CD14-positive monocyte (primary cell): ENCODE measurements at regions not wholly inside any gene's neighbourhood (a gene's known extent, or its start where the extent isn't known, plus 50 kb on each side); places are given as distances from the start of the nearest gene placed in this dataset.

Experiments
- DNase-seq, 3 donors: peaks; one replicate each; pipeline ENCODE4 v3.0.0-alpha.2; 2011 to 2022
- H2AFZ ChIP-seq: 2 replicates; pipeline ENCODE4 v1.6.0; 2012; ENCODE audit warnings: mild to moderate bottlenecking, low read depth, low read length, inconsistent platforms; ENCODE audit not compliant: insufficient read depth, poor library complexity, severe bottlenecking
- H3K27ac ChIP-seq, 2 donors: 1 replicate in 1 of 2; 2 replicates in 1 of 2; pipeline ENCODE4 v1.5.1; 2012 to 2013; ENCODE audit warnings: low read length in 2 of 2, control low read depth in 1 of 2, inconsistent platforms in 1 of 2, low read depth in 1 of 2, mild to moderate bottlenecking in 1 of 2
- H3K27me3 ChIP-seq, 2 donors: one replicate each; pipeline versions ENCODE4 v1.6.0 to v1.6.1; 2011 to 2013; ENCODE audit warnings: low read length in 2 of 2; ENCODE audit not compliant: control insufficient read depth in 2 of 2, insufficient read depth in 2 of 2
- H3K36me3 ChIP-seq, 2 donors: replicated peaks in 1 of 2; 1 replicate in 1 of 2; 2 replicates in 1 of 2; pipeline versions ENCODE4 v1.5.1 to v1.6.1; 2012 to 2013; ENCODE audit warnings: low read length in 2 of 2, control low read depth in 1 of 2, inconsistent platforms in 1 of 2, mild to moderate bottlenecking in 1 of 2; ENCODE audit not compliant: insufficient read depth in 2 of 2, control insufficient read depth in 1 of 2
- H3K4me1 ChIP-seq, 2 donors: 1 replicate in 1 of 2; 2 replicates in 1 of 2; pipeline versions ENCODE4 v1.5.1 to v1.6.1; 2012 to 2013; ENCODE audit warnings: low read length in 2 of 2, control low read depth in 1 of 2, inconsistent platforms in 1 of 2, mild to moderate bottlenecking in 1 of 2, moderate library complexity in 1 of 2; ENCODE audit not compliant: insufficient read depth in 2 of 2, control insufficient read depth in 1 of 2
- H3K4me2 ChIP-seq: replicated peaks from 2 replicates; pipeline ENCODE3; 2012; ENCODE audit warnings: low read length, moderate library complexity, mild to moderate bottlenecking; ENCODE audit not compliant: poor library complexity, severe bottlenecking; ENCODE audit errors: extremely low read depth
- H3K4me3 ChIP-seq, 3 experiments: fragments of 200-600 bp in 1 of 3; sonication (generic) in 1 of 3; replicated peaks in 1 of 3; 1 replicate in 2 of 3; 2 replicates in 1 of 3; pipeline ENCODE4 v1.5.1; 2011 to 2013; ENCODE audit warnings: low read length in 3 of 3, mild to moderate bottlenecking in 3 of 3, control low read depth in 2 of 3, low read depth in 2 of 3, inconsistent platforms in 1 of 3, moderate library complexity in 1 of 3
- H3K79me2 ChIP-seq: 2 replicates; pipeline ENCODE4 v1.6.0; 2012; ENCODE audit warnings: mild to moderate bottlenecking, control low read depth, inconsistent platforms, low read length, moderate library complexity; ENCODE audit not compliant: insufficient read depth
- H3K9ac ChIP-seq: 2 replicates; pipeline ENCODE4 v1.6.0; 2017; ENCODE audit warnings: low read length, mild to moderate bottlenecking; ENCODE audit not compliant: insufficient read depth, poor library complexity, severe bottlenecking
- H3K9me3 ChIP-seq, 2 donors: replicated peaks in 1 of 2; 1 replicate in 1 of 2; 2 replicates in 1 of 2; pipeline versions ENCODE4 v1.5.1 to v1.6.1; 2012 to 2013; ENCODE audit warnings: low read length in 2 of 2, control low read depth in 1 of 2; ENCODE audit not compliant: control insufficient read depth in 1 of 2, insufficient read depth in 1 of 2
- H4K20me1 ChIP-seq: 2 replicates; pipeline ENCODE4 v1.6.0; 2012; ENCODE audit warnings: mild to moderate bottlenecking, low read length, control low read depth, moderate library complexity; ENCODE audit not compliant: insufficient read depth
- H3K27ac Mint-ChIP-seq, 7 donors: one replicate each; pipeline ENCODE4 v1.8.0; 2020; ENCODE audit warnings: mild to moderate bottlenecking in 7 of 7, mixed read lengths in 7 of 7, moderate library complexity in 6 of 7, inconsistent platforms in 2 of 7
- H3K27me3 Mint-ChIP-seq, 3 donors: one replicate each; pipeline ENCODE4 v1.8.0; 2021 to 2022; ENCODE audit warnings: low read depth in 3 of 3, mild to moderate bottlenecking in 3 of 3, mixed read lengths in 3 of 3, moderate library complexity in 3 of 3, inconsistent platforms in 1 of 3
- H3K36me3 Mint-ChIP-seq, 2 donors: one replicate each; pipeline ENCODE4 v1.8.0; 2020; ENCODE audit warnings: mixed read lengths in 2 of 2, inconsistent platforms in 1 of 2, mild to moderate bottlenecking in 1 of 2
- H3K4me1 Mint-ChIP-seq: one replicate; pipeline ENCODE4 v1.8.0; 2020; ENCODE audit warnings: mild to moderate bottlenecking, mixed read lengths
- H3K4me3 Mint-ChIP-seq, 2 donors: one replicate each; pipeline ENCODE4 v1.8.0; 2020; ENCODE audit warnings: mild to moderate bottlenecking in 2 of 2, mixed read lengths in 2 of 2, moderate library complexity in 1 of 2
- H3K9me3 Mint-ChIP-seq, 7 donors: one replicate each; pipeline ENCODE4 v1.8.0; 2020 to 2022; ENCODE audit warnings: mixed read lengths in 7 of 7, mild to moderate bottlenecking in 6 of 7, moderate library complexity in 6 of 7, inconsistent platforms in 2 of 7
- CTCF ChIP-seq: fragments of 200-600 bp; IDR thresholded peaks from one replicate; pipeline ENCODE4 v1.8.0; 2022; ENCODE audit warnings: antibody characterized with exemption, mild to moderate bottlenecking
- WGBS: methylation state at CpG from one replicate; pipeline ENCODE4 v1.1.5; 2013; ENCODE audit warnings: missing lambda C conversion rate; ENCODE audit not compliant: insufficient coverage; 5-methylcytosine and 5-hydroxymethylcytosine counted together
- intact Hi-C, 2 donors: fragments of 100-400 bp; cut with micrococcal nuclease; formaldehyde crosslinking; loops; one replicate each; pipeline versions ENCODE4 v1.15.0 to v1.15.1; 2023

GRCh38 chr14:71529848-71530247, 402.4 kb upstream of the RGS6 start:
- Histone ChIP-seq H3K79me2 (no peaks in the 10 kb centered on the region), H3K4me2 (no peak overlapping the region), H3K4me3 (no peak overlapping the region), H2AFZ (no peak overlapping the region), H3K27ac (no peak overlapping the region), H4K20me1 (peaks cover 66% of the 10 kb centered on the region), H3K9ac (no peak overlapping the region), H3K27me3 (no peaks in the 10 kb centered on the region), H3K4me1 (no peaks in the 10 kb centered on the region), H3K36me3 (peaks cover 10 to 37% of the 10 kb centered on the region in 2 donors), H3K9me3 (no peaks in the 10 kb centered on the region)
- Mint-ChIP-seq H3K36me3 (peaks cover 34 to 52% of the 10 kb centered on the region in 2 donors), H3K4me1 (no peaks in the 10 kb centered on the region), H3K27ac (no peak overlapping the region), H3K27me3 (peaks cover 0 to under 1% (median 0%) of the 10 kb centered on the region in 3 donors), H3K9me3 (no peaks in the 10 kb centered on the region), H3K4me3 (no peak overlapping the region)
- TF ChIP-seq CTCF = no peak
- 100% methylated on average over 2 of the region's 4 CpGs for WGBS
- DNase-seq = no peak
- intact Hi-C loops = no loop called here

GRCh38 chr14:71532344-71532743, 399.9 kb upstream of the RGS6 start:
- Histone ChIP-seq H3K27me3 (no peaks in the 10 kb centered on the region), H3K9me3 (no peaks in the 10 kb centered on the region), H3K79me2 (no peaks in the 10 kb centered on the region), H3K4me3 (no peak overlapping the region), H3K4me1 (no peaks in the 10 kb centered on the region), H3K9ac (no peak overlapping the region), H4K20me1 (peaks cover 69% of the 10 kb centered on the region), H3K4me2 (no peak overlapping the region), H2AFZ (no peak overlapping the region), H3K27ac (no peak overlapping the region), H3K36me3 (peaks cover 10 to 37% of the 10 kb centered on the region in 2 donors)
- no peak overlapping the region for H3K4me3 Mint-ChIP-seq
- H3K27me3 Mint-ChIP-seq = no peaks in the 10 kb centered on the region
- no peaks in the 10 kb centered on the region for H3K9me3 Mint-ChIP-seq
- H3K4me1 Mint-ChIP-seq = no peaks in the 10 kb centered on the region
- TF ChIP-seq CTCF = no peak
- H3K36me3 Mint-ChIP-seq = peaks cover 37 to 55% of the 10 kb centered on the region in 2 donors
- no peak for DNase-seq
- 100% methylated on average over 2 of the region's 4 CpGs for WGBS
- intact Hi-C loops = no loop called here
- H3K27ac Mint-ChIP-seq = no peak overlapping the region
